Natural killer cell (primary cell): ENCODE measurements at regions not wholly inside any gene's neighbourhood (a gene's known extent, or its start where the extent isn't known, plus 50 kb on each side); places are given as distances from the start of the nearest gene placed in this dataset.

Experiments
- ATAC-seq, 3 donors: fragments of 150-1000 bp in 2 of 3; fragments of 200-7000 bp in 1 of 3; cut with Tn5 transposase; 1 replicate in 1 of 3; 2 replicates in 2 of 3; pipeline ENCODE4 v1.10.0; 2021; ENCODE audit warnings: mild to moderate bottlenecking in 2 of 3, moderate library complexity in 2 of 3
- DNase-seq, 2 donors: peaks; one replicate each; pipeline versions ENCODE4 v3.0.0 to v3.0.0-alpha.2; 2013 to 2021; ENCODE audit warnings: mixed read lengths in 1 of 2
- H3K27ac ChIP-seq: one replicate; pipeline ENCODE4 v1.5.1; 2013; ENCODE audit warnings: mild to moderate bottlenecking, low read length
- H3K27me3 ChIP-seq: one replicate; pipeline ENCODE4 v1.6.1; 2013; ENCODE audit warnings: low read length; ENCODE audit not compliant: control insufficient read depth, insufficient read depth
- H3K36me3 ChIP-seq: one replicate; pipeline ENCODE4 v1.6.1; 2013; ENCODE audit warnings: low read length; ENCODE audit not compliant: control insufficient read depth, insufficient read depth
- H3K4me1 ChIP-seq: one replicate; pipeline ENCODE4 v1.6.1; 2013; ENCODE audit warnings: low read length; ENCODE audit not compliant: control insufficient read depth, insufficient read depth
- H3K4me3 ChIP-seq: one replicate; pipeline ENCODE4 v1.5.1; 2013; ENCODE audit warnings: low read length
- H3K9me3 ChIP-seq: one replicate; pipeline ENCODE4 v1.6.1; 2013; ENCODE audit warnings: low read length; ENCODE audit not compliant: control insufficient read depth, insufficient read depth
- H3K27ac Mint-ChIP-seq, 2 donors: one replicate each; pipeline ENCODE4 v1.8.0; 2022; ENCODE audit warnings: mild to moderate bottlenecking in 2 of 2, mixed read lengths in 2 of 2, moderate library complexity in 1 of 2
- H3K27me3 Mint-ChIP-seq, 2 donors: one replicate each; pipeline ENCODE4 v1.8.0; 2022; ENCODE audit warnings: low read depth in 2 of 2, mixed read lengths in 2 of 2
- H3K36me3 Mint-ChIP-seq: one replicate; pipeline ENCODE4 v1.8.0; 2022; ENCODE audit warnings: mixed read lengths
- H3K4me1 Mint-ChIP-seq, 2 donors: one replicate each; pipeline ENCODE4 v1.8.0; 2022; ENCODE audit warnings: mixed read lengths in 2 of 2
- H3K4me3 Mint-ChIP-seq: one replicate; pipeline ENCODE4 v1.8.0; 2022; ENCODE audit warnings: mild to moderate bottlenecking, moderate library complexity, mixed read lengths
- H3K9me3 Mint-ChIP-seq, 2 donors: one replicate each; pipeline ENCODE4 v1.8.0; 2022; ENCODE audit warnings: mixed read lengths in 2 of 2
- WGBS: methylation state at CpG from one replicate; pipeline ENCODE4 v1.1.7; 2013; ENCODE audit warnings: missing lambda C conversion rate; ENCODE audit not compliant: insufficient coverage; 5-methylcytosine and 5-hydroxymethylcytosine counted together
- intact Hi-C: fragments of 100-400 bp; cut with micrococcal nuclease; formaldehyde crosslinking; loops from one replicate; pipeline ENCODE4 v1.14.2; 2022
- TF ChIP-seq, protein P1 (sequence below): fragments of 200-600 bp; IDR thresholded peaks from one replicate; pipeline ENCODE4 v1.8.0; 2022; ENCODE audit warnings: antibody characterized with exemption

DNA sequence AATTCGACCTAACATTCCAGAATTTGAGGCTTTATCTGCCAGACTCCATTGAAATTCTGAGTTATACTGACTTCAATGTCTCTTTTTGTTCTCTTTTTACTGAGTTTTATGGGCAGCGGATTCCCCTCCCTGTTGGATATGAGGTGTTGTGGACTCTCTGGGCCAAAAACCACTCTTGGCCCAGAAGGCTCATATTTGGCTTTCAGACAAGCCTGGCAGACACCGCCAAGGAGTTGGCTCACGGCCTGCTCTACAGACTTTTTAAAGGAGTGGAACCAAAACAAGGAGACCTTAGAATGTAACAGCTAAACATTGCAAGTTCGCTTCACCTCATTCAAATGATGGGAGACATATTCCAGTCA, 206.4 kb upstream of the NCKAP5 start:
- H3K27ac ChIP-seq = no peak overlapping the region
- TF ChIP-seq, protein P1, sequence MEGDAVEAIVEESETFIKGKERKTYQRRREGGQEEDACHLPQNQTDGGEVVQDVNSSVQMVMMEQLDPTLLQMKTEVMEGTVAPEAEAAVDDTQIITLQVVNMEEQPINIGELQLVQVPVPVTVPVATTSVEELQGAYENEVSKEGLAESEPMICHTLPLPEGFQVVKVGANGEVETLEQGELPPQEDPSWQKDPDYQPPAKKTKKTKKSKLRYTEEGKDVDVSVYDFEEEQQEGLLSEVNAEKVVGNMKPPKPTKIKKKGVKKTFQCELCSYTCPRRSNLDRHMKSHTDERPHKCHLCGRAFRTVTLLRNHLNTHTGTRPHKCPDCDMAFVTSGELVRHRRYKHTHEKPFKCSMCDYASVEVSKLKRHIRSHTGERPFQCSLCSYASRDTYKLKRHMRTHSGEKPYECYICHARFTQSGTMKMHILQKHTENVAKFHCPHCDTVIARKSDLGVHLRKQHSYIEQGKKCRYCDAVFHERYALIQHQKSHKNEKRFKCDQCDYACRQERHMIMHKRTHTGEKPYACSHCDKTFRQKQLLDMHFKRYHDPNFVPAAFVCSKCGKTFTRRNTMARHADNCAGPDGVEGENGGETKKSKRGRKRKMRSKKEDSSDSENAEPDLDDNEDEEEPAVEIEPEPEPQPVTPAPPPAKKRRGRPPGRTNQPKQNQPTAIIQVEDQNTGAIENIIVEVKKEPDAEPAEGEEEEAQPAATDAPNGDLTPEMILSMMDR = no peak
- H3K9me3 ChIP-seq = no peaks in the 10 kb centered on the region
- no peaks in the 10 kb centered on the region for H3K27me3 ChIP-seq
- no peak overlapping the region for H3K4me3 Mint-ChIP-seq
- no peak overlapping the region for H3K4me3 ChIP-seq
- intact Hi-C loops = no loop called here
- H3K36me3 Mint-ChIP-seq = no peaks in the 10 kb centered on the region
- WGBS = 78% methylated on average over 5 of the region's 5 CpGs
- H3K4me1 Mint-ChIP-seq = no peaks in the 10 kb centered on the region
- no peaks in the 10 kb centered on the region for H3K27me3 Mint-ChIP-seq
- peaks cover 0 to 3% of the 10 kb centered on the region in 2 donors for H3K9me3 Mint-ChIP-seq
- ATAC-seq (no peak), DNase-seq (no peak)
- H3K27ac Mint-ChIP-seq = no peak overlapping the region
- no peaks in the 10 kb centered on the region for H3K36me3 ChIP-seq
- H3K4me1 ChIP-seq = no peaks in the 10 kb centered on the region

DNA sequence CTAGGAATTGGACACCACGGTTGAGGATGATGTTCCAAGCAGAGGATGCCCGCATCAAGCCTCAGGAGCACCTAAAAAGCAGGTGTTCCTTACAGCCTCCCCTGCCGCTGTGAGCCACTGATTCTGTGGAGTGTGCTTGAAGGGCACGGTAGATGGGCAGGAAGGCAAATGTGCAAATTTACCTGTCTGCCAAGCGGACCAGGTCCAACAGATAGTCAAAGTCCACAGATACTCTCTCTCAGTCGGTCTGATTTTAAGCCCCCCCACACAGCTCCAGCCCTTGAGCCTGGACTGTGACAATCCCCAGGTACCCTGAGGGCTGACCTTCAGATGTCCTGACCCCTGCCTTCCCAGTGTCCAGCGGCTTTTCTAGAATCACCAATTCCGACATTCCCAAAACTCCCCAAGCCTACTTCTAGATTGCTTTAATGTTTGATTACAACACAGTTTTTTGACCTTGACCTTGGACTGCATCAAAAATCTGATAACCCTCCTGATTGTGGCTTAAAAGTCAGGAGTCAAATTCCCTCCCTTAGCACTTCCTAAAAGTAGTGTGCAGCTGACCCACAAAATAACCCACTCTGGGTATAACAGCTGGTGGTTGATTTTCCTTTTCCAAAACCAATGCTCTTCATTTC, 208.8 kb upstream of the NCKAP5 start:
- H3K27me3 Mint-ChIP-seq = no peaks in the 10 kb centered on the region
- Histone ChIP-seq H3K9me3 (no peaks in the 10 kb centered on the region), H3K4me3 (no peak overlapping the region), H3K27me3 (no peaks in the 10 kb centered on the region), H3K27ac (no peak overlapping the region), H3K36me3 (no peaks in the 10 kb centered on the region), H3K4me1 (no peaks in the 10 kb centered on the region)
- no peak overlapping the region for H3K27ac Mint-ChIP-seq
- DNase-seq (no peak), ATAC-seq (no peak)
- H3K4me1 Mint-ChIP-seq = no peaks in the 10 kb centered on the region
- H3K36me3 Mint-ChIP-seq = no peaks in the 10 kb centered on the region
- WGBS = 87% methylated on average over 8 of the region's 8 CpGs
- TF ChIP-seq, protein P1 = no peak
- H3K4me3 Mint-ChIP-seq = no peak overlapping the region
- H3K9me3 Mint-ChIP-seq = no peaks in the 10 kb centered on the region
- intact Hi-C loops = no loop called here

DNA sequence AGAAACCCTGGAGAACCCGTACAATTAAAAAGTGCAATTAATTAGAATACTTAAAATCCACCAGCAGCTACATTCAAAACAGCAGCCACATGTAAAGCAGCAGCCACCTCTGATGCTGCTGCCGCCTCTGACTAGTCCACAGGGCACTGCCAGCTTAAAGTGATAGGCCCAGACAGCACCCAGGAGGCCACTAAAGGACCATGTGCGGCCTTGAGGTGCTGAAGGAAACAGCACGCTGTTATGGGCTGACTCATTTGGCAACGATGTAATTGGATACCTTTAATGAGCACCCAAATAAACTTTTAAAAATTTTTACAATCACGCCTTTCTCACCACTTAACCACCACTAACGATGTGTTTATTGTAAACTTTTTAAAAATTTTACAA, 209.3 kb upstream of the NCKAP5 start:
- H3K36me3 Mint-ChIP-seq = no peaks in the 10 kb centered on the region
- H3K27ac ChIP-seq = no peak overlapping the region
- H3K4me1 Mint-ChIP-seq = no peaks in the 10 kb centered on the region
- ATAC-seq (no peak), DNase-seq (no peak)
- no peaks in the 10 kb centered on the region for H3K36me3 ChIP-seq
- H3K27me3 Mint-ChIP-seq = no peaks in the 10 kb centered on the region
- TF ChIP-seq, protein P1 = no peak
- no peaks in the 10 kb centered on the region for H3K27me3 ChIP-seq
- no peaks in the 10 kb centered on the region for H3K9me3 ChIP-seq
- no peak overlapping the region for H3K4me3 ChIP-seq
- H3K4me1 ChIP-seq = no peaks in the 10 kb centered on the region
- H3K9me3 Mint-ChIP-seq = no peaks in the 10 kb centered on the region
- WGBS = 88% methylated on average over 7 of the region's 7 CpGs
- no peak overlapping the region for H3K27ac Mint-ChIP-seq
- intact Hi-C loops = no loop called here
- H3K4me3 Mint-ChIP-seq = no peak overlapping the region
